WTC11 (cell line): ENCODE measurements at regions not wholly inside any gene's neighbourhood (a gene's known extent, or its start where the extent isn't known, plus 50 kb on each side); places are given as distances from the start of the nearest gene placed in this dataset.

ENCODE experiments used
- ATAC-seq: fragments of 200-7000 bp; cut with Tn5 transposase; 2 replicates; pipeline ENCODE4 v1.10.0; 2021; ENCODE audit warnings: mild to moderate bottlenecking, moderate library complexity
- CTCF ChIA-PET: fragments of 300-600 bp; sonication (Branson Sonifier 250); formaldehyde crosslinking; loops from one replicate; lab custom pipeline; 2021; ENCODE audit warnings: antibody characterized with exemption; lab: Charles Lee
- POLR2A ChIA-PET: fragments of 350-600 bp; sonication (Branson Sonifier 250); formaldehyde crosslinking; loops from one replicate; lab custom pipeline; 2021; ENCODE audit warnings: antibody characterized with exemption; lab: Charles Lee
- DNase-seq: peaks from one replicate; pipeline ENCODE4 v3.0.0; 2021; ENCODE audit warnings: low spot score
- H3K27ac Mint-ChIP-seq: 2 replicates; pipeline ENCODE4 v1.8.0; 2021; ENCODE audit warnings: mixed read lengths
- H3K27me3 Mint-ChIP-seq: 2 replicates; pipeline ENCODE4 v1.8.0; 2021; ENCODE audit warnings: low read depth, mild to moderate bottlenecking, moderate library complexity, mixed read lengths
- H3K36me3 Mint-ChIP-seq: 2 replicates; pipeline ENCODE4 v1.8.0; 2021; ENCODE audit warnings: mixed read lengths
- H3K4me1 Mint-ChIP-seq: 2 replicates; pipeline ENCODE4 v1.8.0; 2022; ENCODE audit warnings: mixed read lengths
- H3K4me3 Mint-ChIP-seq: 2 replicates; pipeline ENCODE4 v1.8.0; 2021; ENCODE audit warnings: mild to moderate bottlenecking, moderate library complexity, mixed read lengths
- H3K9me3 Mint-ChIP-seq: 2 replicates; pipeline ENCODE4 v1.8.0; 2021; ENCODE audit warnings: mixed read lengths
- ATF3 ChIP-seq: sonication (generic); formaldehyde crosslinking; conservative IDR thresholded peaks from 2 replicates; pipeline ENCODE4 v1.8.1; 2022; ENCODE audit warnings: mild to moderate bottlenecking, missing genetic modification reagents
- CREM ChIP-seq: sonication (generic); formaldehyde crosslinking; IDR thresholded peaks from 2 replicates; pipeline ENCODE4 v1.8.1; 2022; ENCODE audit warnings: mild to moderate bottlenecking, missing genetic modification reagents, moderate library complexity
- E2F4 ChIP-seq: sonication (generic); formaldehyde crosslinking; IDR thresholded peaks from 2 replicates; pipeline ENCODE4 v1.8.1; 2022; ENCODE audit warnings: low read depth, mild to moderate bottlenecking, moderate library complexity, missing genetic modification reagents, borderline replicate concordance
- ELF4 ChIP-seq: sonication (generic); formaldehyde crosslinking; IDR thresholded peaks from 2 replicates; pipeline ENCODE4 v1.8.1; 2022; ENCODE audit warnings: low read depth, mild to moderate bottlenecking, moderate library complexity, missing genetic modification reagents
- FOXP1 ChIP-seq: sonication (generic); formaldehyde crosslinking; IDR thresholded peaks from 2 replicates; pipeline ENCODE4 v1.8.0; 2022; ENCODE audit warnings: missing genetic modification reagents, mild to moderate bottlenecking, moderate library complexity, borderline replicate concordance
- HMGA2 ChIP-seq: fragments of 250-450 bp; sonication (Bioruptor Pico); IDR thresholded peaks from 2 replicates; pipeline ENCODE4 v1.4.0; 2021; ENCODE audit warnings: mild to moderate bottlenecking, moderate library complexity
- MLX ChIP-seq: sonication (generic); formaldehyde crosslinking; IDR thresholded peaks from 2 replicates; pipeline ENCODE4 v1.8.1; 2023; ENCODE audit warnings: mild to moderate bottlenecking, missing genetic modification reagents, moderate library complexity
- NR2C2 ChIP-seq: sonication (generic); formaldehyde crosslinking; IDR thresholded peaks from 2 replicates; pipeline ENCODE4 v1.8.0; 2022; ENCODE audit warnings: mild to moderate bottlenecking, missing genetic modification reagents
- SOX15 ChIP-seq: fragments of 250-450 bp; sonication (Bioruptor Pico); IDR thresholded peaks from 2 replicates; pipeline ENCODE4 v1.9.0; 2021; ENCODE audit warnings: mild to moderate bottlenecking
- STAT6 ChIP-seq: sonication (generic); formaldehyde crosslinking; conservative IDR thresholded peaks from 2 replicates; pipeline ENCODE4 v1.8.1; 2023; ENCODE audit warnings: mild to moderate bottlenecking, low read depth, missing genetic modification reagents, moderate library complexity
- TEAD4 ChIP-seq: sonication (generic); formaldehyde crosslinking; IDR thresholded peaks from 2 replicates; pipeline ENCODE4 v1.8.0; 2022; ENCODE audit warnings: mild to moderate bottlenecking, missing genetic modification reagents
- TP53 ChIP-seq: sonication (generic); formaldehyde crosslinking; IDR thresholded peaks from 2 replicates; pipeline ENCODE4 v1.8.1; 2023; ENCODE audit warnings: mild to moderate bottlenecking, missing genetic modification reagents
- ZBTB21 ChIP-seq: sonication (generic); formaldehyde crosslinking; IDR thresholded peaks from 2 replicates; pipeline ENCODE4 v1.8.1; 2023; ENCODE audit warnings: mild to moderate bottlenecking, missing genetic modification reagents, borderline replicate concordance
- ZBTB43 ChIP-seq: sonication (generic); formaldehyde crosslinking; IDR thresholded peaks from 2 replicates; pipeline ENCODE4 v1.8.1; 2023; ENCODE audit warnings: mild to moderate bottlenecking, missing genetic modification reagents
- ZNF232 ChIP-seq: sonication (generic); formaldehyde crosslinking; IDR thresholded peaks from 2 replicates; pipeline ENCODE4 v1.8.0; 2022; ENCODE audit warnings: mild to moderate bottlenecking, missing genetic modification reagents

GRCh38 chr4:20638825-20639224 is 61.4 kb upstream of the PACRGL start:
- Mint-ChIP-seq H3K27me3 (peaks cover 21% of the 10 kb centered on the region), H3K4me3 (no peak overlapping the region), H3K4me1 (no peaks in the 10 kb centered on the region), H3K36me3 (peaks cover 8% of the 10 kb centered on the region; the same call in 1 of the 2 replicates), H3K27ac (no peak overlapping the region), H3K9me3 (peaks cover 37% of the 10 kb centered on the region)
- ChIA-PET POLR2A (no interaction called here), CTCF (interaction anchor here (0.6 kb wide), 1 partner anchor 127 kb away, joined by 5 read pairs; no protein-coding TSS in a partner anchor)
- TF ChIP-seq MLX (CRISPR knock-in tag) (no peak), TP53 (no peak)
- DNase-seq, result no peak
- no peak for ATAC-seq

GRCh38 chr4:20639346-20639745 is 60.9 kb upstream of the PACRGL start:
- ATAC-seq, result no peak

GRCh38 chr4:20640989-20641388 is 59.3 kb upstream of the PACRGL start:
- Mint-ChIP-seq H3K27ac (no peak overlapping the region), H3K27me3 (peaks cover 9% of the 10 kb centered on the region), H3K4me1 (no peaks in the 10 kb centered on the region), H3K9me3 (peaks cover 37% of the 10 kb centered on the region), H3K4me3 (no peak overlapping the region), H3K36me3 (peaks cover 8% of the 10 kb centered on the region; the same call in 1 of the 2 replicates)
- TF ChIP-seq ATF3 (CRISPR knock-in tag), result no peak
- no peak for TF ChIP-seq ZBTB21
- TF ChIP-seq ZNF232 (CRISPR knock-in tag), result no peak
- no peak for TF ChIP-seq HMGA2 (CRISPR knock-in tag)
- no peak for TF ChIP-seq E2F4 (CRISPR knock-in tag)
- TF ChIP-seq CREM (CRISPR knock-in tag), result no peak
- TF ChIP-seq STAT6 (CRISPR knock-in tag), result no peak
- TF ChIP-seq NR2C2 (CRISPR knock-in tag), result no peak
- TF ChIP-seq FOXP1 (CRISPR knock-in tag), result no peak
- ATAC-seq (no peak), DNase-seq (no peak)
- ChIA-PET POLR2A (no interaction called here), CTCF (no interaction called here)

More at GRCh38 chr4:20639346-20639745, 60.9 kb upstream of the PACRGL start:
- CTCF ChIA-PET, result no interaction called here
- H3K4me3 Mint-ChIP-seq, result no peak overlapping the region
- TF ChIP-seq TEAD4 (CRISPR knock-in tag) (no peak), ELF4 (CRISPR knock-in tag) (no peak), TP53 (no peak), SOX15 (CRISPR knock-in tag) (no peak), NR2C2 (CRISPR knock-in tag) (no peak), ZBTB43 (no peak), ATF3 (CRISPR knock-in tag) (no peak)
- TF ChIP-seq, all 79 proteins: peak for 0
- POLR2A ChIA-PET, result no interaction called here
- no peaks in the 10 kb centered on the region for H3K4me1 Mint-ChIP-seq
- no peak for DNase-seq
- H3K9me3 Mint-ChIP-seq, result peaks cover 37% of the 10 kb centered on the region
- H3K27ac Mint-ChIP-seq, result no peak overlapping the region
- H3K36me3 Mint-ChIP-seq, result peaks cover 8% of the 10 kb centered on the region; the same call in 1 of the 2 replicates
- H3K27me3 Mint-ChIP-seq, result peaks cover 17% of the 10 kb centered on the region
